HG03095 (cell line): ENCODE measurements at regions not wholly inside any gene's neighbourhood (a gene's known extent, or its start where the extent isn't known, plus 50 kb on each side); places are given as distances from the start of the nearest gene placed in this dataset.
A peak's percentile ranks its signal among the peaks of the same experiment; 100 is the strongest.

Source experiments
- ATAC-seq: cut with Tn5 transposase; IDR thresholded peaks from one replicate; pipeline ENCODE4 v1.9.1; 2021; ENCODE audit warnings: moderate library complexity; ENCODE audit not compliant: unreplicated experiment

DNA sequence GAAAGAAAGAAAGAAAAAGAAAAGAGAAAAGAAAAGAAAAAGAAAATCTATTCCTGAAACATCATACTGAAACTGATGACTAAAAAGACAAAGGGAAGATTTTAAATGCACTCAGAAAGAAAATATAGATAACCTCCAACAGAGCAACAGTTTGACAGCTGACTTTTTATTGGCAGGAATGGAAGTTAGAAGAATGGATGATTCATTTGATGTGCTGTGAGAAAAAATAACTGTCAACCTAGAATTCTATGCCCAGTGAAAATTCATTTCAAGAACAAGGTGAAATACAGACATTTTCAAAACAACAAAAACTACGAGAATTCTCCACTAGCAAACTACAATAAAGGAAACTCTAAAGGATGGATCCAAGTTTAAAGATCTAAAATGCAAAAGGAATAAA is 50.5 kb upstream of the HSPA12A start:
- no peak for ATAC-seq

DNA sequence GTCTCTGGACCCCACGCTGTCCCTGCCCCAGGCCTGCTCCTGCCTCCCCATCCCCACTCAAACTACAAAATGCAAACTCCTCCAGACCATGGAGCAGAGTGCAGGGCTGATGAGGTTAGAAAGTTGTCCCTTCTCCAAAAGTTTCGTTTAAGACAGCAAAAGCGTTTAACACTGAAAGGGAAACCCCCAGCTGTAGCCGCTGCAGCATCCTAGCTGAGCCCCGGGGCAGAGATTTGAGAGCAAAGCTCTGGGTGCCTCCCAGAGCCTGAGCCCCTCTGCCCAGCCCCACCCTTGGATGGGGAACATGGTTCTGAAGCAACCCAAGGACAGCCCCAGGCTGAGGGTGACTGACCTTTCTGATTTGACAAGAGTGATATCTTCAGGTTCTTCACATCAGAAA is 52.8 kb upstream of the ENO4 start:
- peak; percentile 15 for ATAC-seq

DNA sequence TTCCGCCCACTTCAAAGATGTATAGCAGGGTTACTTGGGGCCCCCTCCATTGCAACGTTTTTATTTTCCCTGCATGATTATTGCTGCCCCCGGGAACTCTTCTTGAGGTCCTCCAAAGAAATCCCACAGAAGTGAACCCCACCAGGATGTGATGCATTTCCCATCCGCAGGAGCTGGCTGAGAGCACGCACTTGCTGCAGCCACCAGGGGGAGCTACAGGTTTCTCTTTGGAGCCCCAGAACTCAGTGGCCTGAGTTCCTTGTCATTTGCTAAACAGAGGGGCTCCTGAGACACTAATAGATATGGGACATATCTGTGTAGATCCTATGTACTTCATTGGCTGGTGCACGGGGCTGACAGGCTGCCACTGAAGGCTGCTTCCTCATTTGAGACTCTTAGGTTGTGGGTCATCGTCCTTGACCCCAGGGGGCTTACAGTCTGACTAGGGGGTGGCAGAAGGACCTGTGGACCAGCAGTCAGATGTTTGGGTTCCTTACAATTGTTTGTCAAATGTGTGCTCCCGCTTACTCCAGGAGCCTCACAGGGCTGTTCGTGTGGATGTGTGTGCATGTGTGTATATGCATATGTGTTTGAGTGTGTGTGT is 52.3 kb upstream of the ENO4 start:
- ATAC-seq, result peak; percentile 82

DNA sequence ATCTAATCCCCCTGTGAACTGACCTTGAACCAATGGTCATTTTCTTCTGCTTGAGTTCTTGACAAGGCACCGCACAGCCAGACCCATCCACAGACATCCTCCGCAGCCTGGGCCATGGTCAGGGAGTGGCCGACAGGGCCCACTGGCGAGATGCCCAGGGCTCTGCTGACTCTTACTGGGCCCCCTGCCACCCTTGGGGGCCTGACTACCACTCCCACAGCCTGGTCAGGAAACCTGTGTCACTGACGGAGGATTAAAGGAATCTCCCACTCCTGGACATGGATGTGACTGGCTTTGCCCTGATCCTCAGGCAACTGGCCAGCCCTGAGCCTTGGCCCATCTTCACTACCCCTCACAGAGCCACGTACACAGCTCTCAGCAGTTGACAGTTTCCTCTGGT is 50.4 kb upstream of the ENO4 start:
- ATAC-seq, result no peak
